Endothelial cell (in vitro differentiated cells): ENCODE measurements at regions not wholly inside any gene's neighbourhood (a gene's known extent, or its start where the extent isn't known, plus 50 kb on each side); places are given as distances from the start of the nearest gene placed in this dataset.

ENCODE experiments used
- DNase-seq: peaks from one replicate; pipeline ENCODE4 v3.0.0; 2021; ENCODE audit warnings: low spot score
- H3K27ac Mint-ChIP-seq: one replicate; pipeline ENCODE4 v1.8.0; 2021; ENCODE audit warnings: mixed read lengths, inconsistent platforms; ENCODE audit not compliant: unreplicated experiment
- H3K27me3 Mint-ChIP-seq: one replicate; pipeline ENCODE4 v1.8.0; 2021; ENCODE audit warnings: mild to moderate bottlenecking, moderate library complexity, mixed read lengths, inconsistent platforms; ENCODE audit not compliant: unreplicated experiment
- H3K36me3 Mint-ChIP-seq: one replicate; pipeline ENCODE4 v1.8.0; 2021; ENCODE audit warnings: mild to moderate bottlenecking, low read depth, mixed read lengths, inconsistent platforms; ENCODE audit not compliant: unreplicated experiment
- H3K4me1 Mint-ChIP-seq: one replicate; pipeline ENCODE4 v1.8.0; 2021; ENCODE audit warnings: mild to moderate bottlenecking, mixed read lengths, inconsistent platforms; ENCODE audit not compliant: unreplicated experiment
- H3K4me3 Mint-ChIP-seq: one replicate; pipeline ENCODE4 v1.8.0; 2021; ENCODE audit warnings: mild to moderate bottlenecking, mixed read lengths, inconsistent platforms; ENCODE audit not compliant: unreplicated experiment
- H3K9me3 Mint-ChIP-seq: one replicate; pipeline ENCODE4 v1.8.0; 2021; ENCODE audit warnings: mixed read lengths, inconsistent platforms; ENCODE audit not compliant: unreplicated experiment
- CTCF ChIP-seq: fragments of 200-600 bp; sonication (generic); IDR thresholded peaks from one replicate; pipeline ENCODE4 v1.5.0; 2021; ENCODE audit warnings: antibody characterized with exemption; ENCODE audit not compliant: unreplicated experiment

DNA sequence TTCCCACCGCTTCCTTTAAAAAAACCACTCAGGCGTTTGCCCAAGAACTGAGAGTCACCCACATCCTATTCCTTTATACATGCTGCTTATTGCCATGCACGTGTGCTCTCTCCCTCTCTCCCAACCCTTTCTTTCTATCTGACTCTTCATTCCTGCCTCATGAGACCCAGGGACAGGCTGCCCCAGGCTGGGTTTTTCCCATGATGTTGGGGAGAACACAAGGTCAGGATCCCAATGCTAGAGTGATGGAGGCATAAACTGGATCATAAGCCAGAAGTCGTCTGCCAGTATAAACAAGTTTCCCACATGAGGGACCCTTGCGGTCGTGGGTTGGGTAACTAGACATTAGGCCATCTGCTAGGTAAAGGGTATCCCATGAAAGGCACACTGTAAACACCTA is 64.9 kb downstream of the CD2 start:
- H3K27ac Mint-ChIP-seq: no peak overlapping the region
- no peak for TF ChIP-seq CTCF
- no peaks in the 10 kb centered on the region for H3K27me3 Mint-ChIP-seq
- no peak overlapping the region for H3K4me3 Mint-ChIP-seq
- H3K4me1 Mint-ChIP-seq: no peaks in the 10 kb centered on the region
- no peaks in the 10 kb centered on the region for H3K36me3 Mint-ChIP-seq
- DNase-seq: no peak
- no peaks in the 10 kb centered on the region for H3K9me3 Mint-ChIP-seq

DNA sequence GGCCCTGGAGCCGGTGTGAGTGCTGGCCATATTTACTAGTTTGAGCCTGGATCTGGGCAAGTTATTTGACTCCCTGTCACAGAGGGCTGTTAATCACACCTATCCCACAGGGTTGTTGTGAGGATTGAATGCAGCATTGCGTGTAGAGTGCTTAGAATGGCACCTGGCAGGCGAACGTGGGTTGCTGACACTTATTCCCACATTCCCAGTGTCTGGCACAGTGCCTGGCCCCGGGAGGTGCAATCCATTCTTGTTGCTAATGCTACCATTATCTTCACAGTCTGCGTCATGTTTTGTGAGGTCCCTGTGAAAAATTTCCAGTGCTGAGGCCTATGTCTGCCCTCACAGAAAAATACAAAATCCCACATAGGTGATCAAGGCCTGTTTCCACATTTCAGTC is 66.1 kb downstream of the CD2 start:
- H3K9me3 Mint-ChIP-seq: no peaks in the 10 kb centered on the region

DNA sequence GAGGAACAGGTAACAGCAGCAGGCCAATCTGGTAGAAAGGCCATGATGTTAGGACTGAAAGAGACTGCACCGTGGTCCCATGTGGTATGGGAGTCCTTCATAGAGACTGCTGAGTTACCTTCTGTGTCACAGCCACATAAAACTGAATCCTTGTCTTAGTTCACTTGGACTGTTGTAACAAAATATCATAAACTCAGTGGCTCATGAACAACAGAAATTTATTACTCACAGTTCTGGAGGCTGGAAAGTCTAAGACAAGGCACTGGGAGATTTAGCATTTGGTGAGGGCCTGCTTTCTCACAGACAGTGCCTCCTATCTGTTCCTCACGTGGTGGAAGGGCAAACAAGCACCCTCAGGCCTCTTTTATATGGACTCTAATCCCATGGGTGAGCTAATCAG is 67.5 kb downstream of the CD2 start:
- H3K4me1 Mint-ChIP-seq: peaks cover 16% of the 10 kb centered on the region
- DNase-seq: no peak
- H3K36me3 Mint-ChIP-seq: no peaks in the 10 kb centered on the region
- H3K27ac Mint-ChIP-seq: no peak overlapping the region
- no peaks in the 10 kb centered on the region for H3K9me3 Mint-ChIP-seq
- TF ChIP-seq CTCF: no peak
- H3K4me3 Mint-ChIP-seq: no peak overlapping the region
- H3K27me3 Mint-ChIP-seq: no peaks in the 10 kb centered on the region

More for the DNA sequence above, 66.1 kb downstream of the CD2 start:
- H3K4me3 Mint-ChIP-seq: no peak overlapping the region
- H3K36me3 Mint-ChIP-seq: no peaks in the 10 kb centered on the region
- peaks cover 5% of the 10 kb centered on the region for H3K4me1 Mint-ChIP-seq
- DNase-seq: no peak
- H3K27ac Mint-ChIP-seq: no peak overlapping the region
- TF ChIP-seq CTCF: no peak
- no peaks in the 10 kb centered on the region for H3K27me3 Mint-ChIP-seq

GRCh38 chr1:116824631-116825206 is 70.5 kb downstream of the CD2 start:
- H3K9me3 Mint-ChIP-seq: no peaks in the 10 kb centered on the region

More at GRCh38 chr1:116824631-116825206, 70.5 kb downstream of the CD2 start:
- Mint-ChIP-seq H3K27me3 (peaks cover 2% of the 10 kb centered on the region), H3K36me3 (no peaks in the 10 kb centered on the region), H3K4me1 (peaks cover 24% of the 10 kb centered on the region), H3K4me3 (no peak overlapping the region), H3K27ac (peak overlapping the region; percentile 2)
- TF ChIP-seq CTCF: no peak
- no peak for DNase-seq
